SU-DHL-6 (cell line): ENCODE measurements at regions not wholly inside any gene's neighbourhood (a gene's known extent, or its start where the extent isn't known, plus 50 kb on each side); places are given as distances from the start of the nearest gene placed in this dataset.

Experiments used
- CTCF ChIP-seq: fragments of 200-600 bp; sonication (generic); IDR thresholded peaks from one replicate; pipeline ENCODE4 v1.5.1; 2017; ENCODE audit warnings: antibody characterized with exemption, mild to moderate bottlenecking, low read length, moderate library complexity; ENCODE audit not compliant: insufficient read depth, poor library complexity, severe bottlenecking
- EZH2phosphoT487 ChIP-seq: fragments of 200-600 bp; sonication (generic), shearing (Covaris generic); conservative IDR thresholded peaks from 2 replicates; pipeline ENCODE4 v1.6.1; 2018; ENCODE audit warnings: mild to moderate bottlenecking, antibody characterized with exemption, low read length, moderate library complexity, mixed read lengths

GRCh38 chr7:34493752-34494151, 164.3 kb upstream of the NPSR1 start:
- no peak for TF ChIP-seq CTCF
- TF ChIP-seq EZH2phosphoT487 = no peak
